Trophoblast cell (in vitro differentiated cells and primary cell): ENCODE measurements at regions not wholly inside any gene's neighbourhood (a gene's known extent, or its start where the extent isn't known, plus 50 kb on each side); places are given as distances from the start of the nearest gene placed in this dataset.

ENCODE experiments used
- DNase-seq, 2 donors: peaks; one replicate each; pipeline ENCODE4 v3.0.0-alpha.2; 2016
- H2AFZ ChIP-seq: 2 replicates; pipeline ENCODE4 v1.6.1; 2013; ENCODE audit warnings: low read length, moderate library complexity, mild to moderate bottlenecking; ENCODE audit not compliant: insufficient read depth, poor library complexity
- H2AK5ac ChIP-seq: 2 replicates; pipeline ENCODE4 v1.6.1; 2013; ENCODE audit warnings: mild to moderate bottlenecking, low read length
- H2BK120ac ChIP-seq: 2 replicates; pipeline ENCODE4 v1.6.1; 2013; ENCODE audit warnings: low read length, mild to moderate bottlenecking, moderate library complexity; ENCODE audit not compliant: insufficient read depth, poor library complexity
- H2BK12ac ChIP-seq: 2 replicates; pipeline ENCODE4 v1.6.1; 2013; ENCODE audit warnings: mild to moderate bottlenecking, low read length, moderate library complexity
- H2BK5ac ChIP-seq: 2 replicates; pipeline ENCODE4 v1.6.1; 2013; ENCODE audit warnings: low read length, low read depth, moderate library complexity, mild to moderate bottlenecking; ENCODE audit not compliant: poor library complexity
- H3K14ac ChIP-seq: 2 replicates; pipeline ENCODE4 v1.6.1; 2013; ENCODE audit warnings: mild to moderate bottlenecking, low read length
- H3K18ac ChIP-seq: 2 replicates; pipeline ENCODE4 v1.6.1; 2013; ENCODE audit warnings: mild to moderate bottlenecking, low read length
- H3K23ac ChIP-seq: 2 replicates; pipeline ENCODE4 v1.6.1; 2013; ENCODE audit warnings: low read length
- H3K27ac ChIP-seq: 2 replicates; pipeline ENCODE4 v1.5.1; 2013; ENCODE audit warnings: low read depth, mild to moderate bottlenecking, inconsistent platforms, low read length, moderate library complexity
- H3K27me3 ChIP-seq: 2 replicates; pipeline ENCODE4 v1.6.1; 2013; ENCODE audit warnings: inconsistent platforms, mild to moderate bottlenecking, low read length, moderate library complexity; ENCODE audit not compliant: insufficient read depth
- H3K36me3 ChIP-seq, 2 experiments: 1 replicate in 1 of 2; 2 replicates in 1 of 2; pipeline ENCODE4 v1.6.1; 2013; ENCODE audit warnings: low read length in 2 of 2, mild to moderate bottlenecking in 2 of 2, moderate library complexity in 1 of 2; ENCODE audit not compliant: insufficient read depth in 2 of 2, control insufficient read depth in 1 of 2
- H3K4ac ChIP-seq: 2 replicates; pipeline ENCODE4 v1.6.1; 2013; ENCODE audit warnings: low read depth, mild to moderate bottlenecking, low read length, moderate library complexity
- H3K4me1 ChIP-seq, 2 experiments: 1 replicate in 1 of 2; 2 replicates in 1 of 2; pipeline ENCODE4 v1.6.1; 2013; ENCODE audit warnings: low read length in 2 of 2, mild to moderate bottlenecking in 2 of 2, moderate library complexity in 1 of 2; ENCODE audit not compliant: insufficient read depth in 2 of 2, control insufficient read depth in 1 of 2
- H3K4me2 ChIP-seq: 2 replicates; pipeline ENCODE4 v1.6.1; 2013; ENCODE audit warnings: inconsistent platforms, mild to moderate bottlenecking, low read length, moderate library complexity
- H3K4me3 ChIP-seq: 2 replicates; pipeline ENCODE4 v1.5.1; 2013; ENCODE audit warnings: mild to moderate bottlenecking, low read depth, low read length, inconsistent platforms
- H3K79me1 ChIP-seq: one replicate; pipeline ENCODE4 v1.6.1; 2013; ENCODE audit warnings: low read length
- H3K79me2 ChIP-seq: 2 replicates; pipeline ENCODE4 v1.6.1; 2013; ENCODE audit warnings: low read length, mild to moderate bottlenecking; ENCODE audit not compliant: control insufficient read depth, insufficient read depth, poor library complexity
- H3K9ac ChIP-seq: 2 replicates; pipeline ENCODE4 v1.6.1; 2013; ENCODE audit warnings: mild to moderate bottlenecking, low read length
- H3K9me3 ChIP-seq: 2 replicates; pipeline ENCODE4 v1.6.1; 2013; ENCODE audit warnings: low read depth, mild to moderate bottlenecking, control low read depth, inconsistent platforms, low read length; ENCODE audit not compliant: insufficient read depth
- H4K12ac ChIP-seq: 2 replicates; pipeline ENCODE4 v1.6.1; 2013; ENCODE audit warnings: low read depth, mild to moderate bottlenecking, low read length, moderate library complexity
- H4K8ac ChIP-seq: 2 replicates; pipeline ENCODE4 v1.6.1; 2013; ENCODE audit warnings: low read depth, mild to moderate bottlenecking, low read length, moderate library complexity
- H4K91ac ChIP-seq: one replicate; pipeline ENCODE4 v1.6.1; 2013; ENCODE audit warnings: low read depth, mild to moderate bottlenecking, low read length, moderate library complexity
- whole genome bisulfite sequencing: extraction: QIAGEN DNeasy Blood & Tissue Kit; methylation state at CpG from one replicate; pipeline ENCODE4 v1.1.7; 2013; ENCODE audit warnings: missing lambda C conversion rate; ENCODE audit not compliant: insufficient read length, insufficient coverage; ENCODE audit errors: extremely low coverage; 5-methylcytosine and 5-hydroxymethylcytosine counted together

- no peak overlapping the region for H3K27ac ChIP-seq
- H3K23ac ChIP-seq = no peak overlapping the region
- no peak overlapping the region for H3K4me3 ChIP-seq
- no peaks in the 10 kb centered on the region for H3K9me3 ChIP-seq
- H3K36me3 ChIP-seq = no peaks in the 10 kb centered on the region
- no peak overlapping the region for H2BK12ac ChIP-seq
- no peak overlapping the region for H4K8ac ChIP-seq
- no peak overlapping the region for H2BK120ac ChIP-seq
- no peaks in the 10 kb centered on the region for H3K27me3 ChIP-seq
- no peak overlapping the region for H2AFZ ChIP-seq
- H3K4me2 ChIP-seq = no peak overlapping the region
- H2BK5ac ChIP-seq = no peak overlapping the region
- H3K4ac ChIP-seq = no peak overlapping the region
- H4K12ac ChIP-seq = no peak overlapping the region
- no CpG with 5 or more reads among the region's 2 CpGs for WGBS
- no peaks in the 10 kb centered on the region for H3K4me1 ChIP-seq
- H2AK5ac ChIP-seq = no peak overlapping the region
- H3K79me2 ChIP-seq = no peaks in the 10 kb centered on the region
- H3K14ac ChIP-seq = no peak overlapping the region
- H4K91ac ChIP-seq = no peak overlapping the region
- H3K18ac ChIP-seq = no peak overlapping the region
- no peaks in the 10 kb centered on the region for H3K79me1 ChIP-seq
- no peak overlapping the region for H3K9ac ChIP-seq
- no peak for DNase-seq
Measured at GRCh38 chr9:71620331-71620730, 148.0 kb downstream of the CEMIP2 start.

GRCh38 chr9:71619926-71620325 is 148.4 kb downstream of the CEMIP2 start:
- Histone ChIP-seq H2BK5ac (no peak overlapping the region), H2BK120ac (no peak overlapping the region), H3K4me1 (no peaks in the 10 kb centered on the region), H3K4ac (no peak overlapping the region), H3K4me3 (no peak overlapping the region), H2AFZ (no peak overlapping the region), H3K18ac (no peak overlapping the region), H4K12ac (no peak overlapping the region), H2BK12ac (no peak overlapping the region), H4K8ac (no peak overlapping the region), H3K9me3 (no peaks in the 10 kb centered on the region), H3K9ac (no peak overlapping the region), H4K91ac (no peak overlapping the region), H3K79me2 (no peaks in the 10 kb centered on the region), H3K23ac (no peak overlapping the region), H3K27ac (no peak overlapping the region), H3K36me3 (no peaks in the 10 kb centered on the region), H2AK5ac (no peak overlapping the region), H3K4me2 (no peak overlapping the region), H3K79me1 (no peaks in the 10 kb centered on the region), H3K14ac (no peak overlapping the region), H3K27me3 (no peaks in the 10 kb centered on the region)
- WGBS = no CpG with 5 or more reads among the region's 2 CpGs
- DNase-seq = no peak

GRCh38 chr9:71614409-71615010 is 153.8 kb downstream of the CEMIP2 start:
- WGBS = no CpG with 5 or more reads among the region's 3 CpGs

GRCh38 chr9:71612889-71613288 is 155.4 kb downstream of the CEMIP2 start:
- peaks cover 0 to 5% of the 10 kb centered on the region in 2 experiments for H3K4me1 ChIP-seq
- no peak overlapping the region for H3K27ac ChIP-seq
- no peaks in the 10 kb centered on the region for H3K79me2 ChIP-seq
- H3K36me3 ChIP-seq = no peaks in the 10 kb centered on the region
- H2BK120ac ChIP-seq = no peak overlapping the region
- H4K12ac ChIP-seq = no peak overlapping the region
- H2AFZ ChIP-seq = no peak overlapping the region
- H2AK5ac ChIP-seq = no peak overlapping the region
- H3K14ac ChIP-seq = no peak overlapping the region
- no peak overlapping the region for H4K8ac ChIP-seq
- H3K79me1 ChIP-seq = peaks cover 7% of the 10 kb centered on the region
- no peak overlapping the region for H2BK12ac ChIP-seq
- H3K27me3 ChIP-seq = no peaks in the 10 kb centered on the region
- no peak overlapping the region for H3K4me2 ChIP-seq
- H3K4ac ChIP-seq = no peak overlapping the region
- no peaks in the 10 kb centered on the region for H3K9me3 ChIP-seq
- no CpG with 5 or more reads among the region's 2 CpGs for WGBS
- no peak overlapping the region for H4K91ac ChIP-seq
- no peak overlapping the region for H3K4me3 ChIP-seq
- no peak overlapping the region for H3K9ac ChIP-seq
- H3K18ac ChIP-seq = no peak overlapping the region
- H2BK5ac ChIP-seq = no peak overlapping the region
- DNase-seq = no peak
- H3K23ac ChIP-seq = no peak overlapping the region

More at GRCh38 chr9:71614409-71615010, 153.8 kb downstream of the CEMIP2 start:
- no peak overlapping the region for H3K14ac ChIP-seq
- H2AFZ ChIP-seq = no peak overlapping the region
- no peak overlapping the region for H2AK5ac ChIP-seq
- H3K27ac ChIP-seq = no peak overlapping the region
- H3K4ac ChIP-seq = no peak overlapping the region
- H3K9me3 ChIP-seq = no peaks in the 10 kb centered on the region
- no peaks in the 10 kb centered on the region for H3K36me3 ChIP-seq
- H2BK12ac ChIP-seq = no peak overlapping the region
- no peak for DNase-seq
- H3K79me1 ChIP-seq = no peaks in the 10 kb centered on the region
- H3K18ac ChIP-seq = no peak overlapping the region
- no peak overlapping the region for H4K8ac ChIP-seq
- no peak overlapping the region for H3K9ac ChIP-seq
- H4K12ac ChIP-seq = no peak overlapping the region
- no peak overlapping the region for H3K4me2 ChIP-seq
- H2BK5ac ChIP-seq = no peak overlapping the region
- H4K91ac ChIP-seq = no peak overlapping the region
- H2BK120ac ChIP-seq = no peak overlapping the region
- H3K79me2 ChIP-seq = no peaks in the 10 kb centered on the region
- H3K23ac ChIP-seq = no peak overlapping the region
- H3K4me3 ChIP-seq = no peak overlapping the region
- peaks cover 0 to 3% of the 10 kb centered on the region in 2 experiments for H3K4me1 ChIP-seq
- H3K27me3 ChIP-seq = no peaks in the 10 kb centered on the region
